GM13976 (cell line): ENCODE measurements at regions not wholly inside any gene's neighbourhood (a gene's known extent, or its start where the extent isn't known, plus 50 kb on each side); places are given as distances from the start of the nearest gene placed in this dataset.

Experiments
- DNase-seq: peaks from one replicate; pipeline ENCODE4 v3.0.0; 2012; ENCODE audit warnings: low spot score
- CTCF ChIP-seq: IDR thresholded peaks from 2 replicates; pipeline ENCODE4 v1.5.1; 2012; ENCODE audit warnings: borderline replicate concordance, mild to moderate bottlenecking; ENCODE audit not compliant: insufficient read depth; ENCODE audit errors: extremely low read depth, missing control alignments, control extremely low read depth
- in situ Hi-C: fragments of 300-500 bp; cut with MboI; formaldehyde crosslinking; loops from one replicate; pipeline ENCODE4 v1.12.0; 2022; ENCODE audit warnings: low sequenced_read_pairs, mixed read lengths, inconsistent platforms; ENCODE audit not compliant: unreplicated experiment

- no peak for TF ChIP-seq CTCF
- no peak for DNase-seq
- in situ Hi-C loops = no loop called here
Measured at GRCh38 chr5:167392240-167392639, 899.2 kb upstream of the WWC1 start.

- DNase-seq = no peak
- no peak for TF ChIP-seq CTCF
- in situ Hi-C loops = no loop called here
Measured at GRCh38 chr5:167393358-167393757, 898.1 kb upstream of the WWC1 start.

- no peak for DNase-seq
- in situ Hi-C loops = no loop called here
- TF ChIP-seq CTCF = no peak
Measured at GRCh38 chr5:167402671-167403070, 888.8 kb upstream of the WWC1 start.

GRCh38 chr5:167406513-167406912 lies 884.9 kb upstream of the WWC1 start:
- DNase-seq = no peak
- in situ Hi-C loops = no loop called here
- TF ChIP-seq CTCF = no peak

GRCh38 chr5:167412556-167412955 lies 878.9 kb upstream of the WWC1 start:
- in situ Hi-C loops = no loop called here
- no peak for TF ChIP-seq CTCF
- DNase-seq = no peak

GRCh38 chr5:167413506-167413905 lies 877.9 kb upstream of the WWC1 start:
- in situ Hi-C loops = no loop called here
- TF ChIP-seq CTCF = no peak
- DNase-seq = no peak

- DNase-seq = no peak
- in situ Hi-C loops = no loop called here
- no peak for TF ChIP-seq CTCF
Measured at GRCh38 chr5:167414611-167415010, 876.8 kb upstream of the WWC1 start.
